A549 (cell line): ENCODE measurements at regions not wholly inside any gene's neighbourhood (a gene's known extent, or its start where the extent isn't known, plus 50 kb on each side); places are given as distances from the start of the nearest gene placed in this dataset.
A peak's percentile ranks its signal among the peaks of the same experiment; 100 is the strongest.

Source experiments
- ATAC-seq, 2 experiments: fragments of 200-7000 bp in 1 of 2; fragments of >200 bp in 1 of 2; cut with Nextera tagmentation in 1 of 2; cut with Tn5 transposase in 1 of 2; 3 replicates each; pipeline versions ENCODE4 v1.8.0 to v1.9.1; 2018 to 2020; ENCODE audit warnings: mild to moderate bottlenecking in 1 of 2, moderate library complexity in 1 of 2
- CTCF ChIA-PET: fragments of 300-600 bp; sonication (Branson Sonifier 250); formaldehyde crosslinking; extraction: SDS; loops from one replicate; lab custom pipeline; 2021; ENCODE audit warnings: antibody characterized with exemption, inconsistent platforms; lab: Yijun Ruan, JAX
- POLR2A ChIA-PET: fragments of 350-600 bp; formaldehyde crosslinking; extraction: SDS; loops from one replicate; lab custom pipeline; 2021; ENCODE audit warnings: antibody characterized with exemption, inconsistent platforms; lab: Yijun Ruan, JAX
- DNase-seq, 2 experiments: peaks; one replicate each; pipeline versions ENCODE4 v3.0.0 to v3.0.0-alpha.2; 2011 to 2016; ENCODE audit warnings: low read depth in 1 of 2, low spot score in 1 of 2
- FAIRE-seq: peaks from 2 replicates; lab custom pipeline; 2011; peaks lifted over from hg19 to GRCh38; lab: Jason Lieb, UNC
- H3K27ac ChIP-seq, 2 experiments: fragments of >200 bp; sonication (Bioruptor Twin); formaldehyde crosslinking; 3 replicates each; pipeline ENCODE4 v1.5.1; 2016 to 2017
- H3K4me1 ChIP-seq: fragments of >200 bp; sonication (Bioruptor Twin); formaldehyde crosslinking; 3 replicates; pipeline ENCODE4 v1.6.1; 2016
- H3K4me2 ChIP-seq: fragments of >200 bp; sonication (Bioruptor Twin); formaldehyde crosslinking; 3 replicates; pipeline ENCODE4 v1.6.1; 2016
- H3K4me3 ChIP-seq: fragments of >200 bp; sonication (Bioruptor Twin); formaldehyde crosslinking; 3 replicates; pipeline ENCODE4 v1.5.1; 2016
- H3K9me3 ChIP-seq: fragments of >200 bp; sonication (Bioruptor Twin); formaldehyde crosslinking; 3 replicates; pipeline ENCODE4 v1.6.1; 2016
- CBX8 ChIP-seq: fragments of 200-600 bp; sonication (generic); IDR thresholded peaks from 2 replicates; pipeline ENCODE4 v1.6.1; 2016
- CEBPB ChIP-seq, 2 experiments: fragments of >200 bp in 1 of 2; sonication (Bioruptor Twin) in 1 of 2; formaldehyde crosslinking in 1 of 2; IDR thresholded peaks; 2 replicates each; pipeline ENCODE4 v1.6.1; 2012 to 2016
- CHD2 ChIP-seq: fragments of 150-350 bp; IDR thresholded peaks from 2 replicates; pipeline ENCODE4 v1.6.1; 2014; ENCODE audit warnings: low read length; ENCODE audit not compliant: partially characterized antibody
- EHMT2 ChIP-seq: fragments of 200-600 bp; sonication (generic); IDR thresholded peaks from 2 replicates; pipeline ENCODE4 v1.6.1; 2016; ENCODE audit warnings: antibody characterized with exemption, low read depth, mild to moderate bottlenecking, moderate library complexity
- FOSB ChIP-seq: fragments of 250-450 bp; sonication (Bioruptor Pico); IDR thresholded peaks from 2 replicates; pipeline ENCODE4 v1.5.0; 2020; ENCODE audit warnings: mild to moderate bottlenecking, moderate library complexity
- FOSL2 ChIP-seq, 2 experiments: fragments of 450-650 bp in 1 of 2; fragments of >200 bp in 1 of 2; sonication (Bioruptor Twin) in 1 of 2; formaldehyde crosslinking; IDR thresholded peaks; 2 replicates each; pipeline versions ENCODE4 v1.5.0 to v1.6.1; 2016 to 2020; ENCODE audit warnings: mild to moderate bottlenecking in 1 of 2, moderate library complexity in 1 of 2
- HOXB5 ChIP-seq: fragments of 250-450 bp; sonication (Bioruptor Pico); IDR thresholded peaks from 2 replicates; pipeline ENCODE4 v1.5.0; 2020; ENCODE audit warnings: mild to moderate bottlenecking, moderate library complexity
- JUN ChIP-seq, 2 experiments: fragments of >200 bp; sonication (Bioruptor Twin); formaldehyde crosslinking; IDR thresholded peaks; 2 replicates in 1 of 2; 3 replicates in 1 of 2; pipeline ENCODE4 v1.6.1; 2016 to 2017
- KDM1A ChIP-seq: fragments of 200-600 bp; sonication (generic); IDR thresholded peaks from 2 replicates; pipeline ENCODE4 v1.6.1; 2016; ENCODE audit warnings: low read depth, mild to moderate bottlenecking
- KDM5A ChIP-seq: fragments of 200-600 bp; sonication (generic); IDR thresholded peaks from 2 replicates; pipeline ENCODE4 v1.6.1; 2016; ENCODE audit warnings: antibody characterized with exemption, mild to moderate bottlenecking
- MAFK ChIP-seq: fragments of 450-650 bp; IDR thresholded peaks from 2 replicates; pipeline ENCODE4 v1.6.1; 2014; ENCODE audit not compliant: partially characterized antibody
- MAZ ChIP-seq: fragments of 150-350 bp; IDR thresholded peaks from 2 replicates; pipeline ENCODE4 v1.6.1; 2014; ENCODE audit warnings: antibody characterized with exemption, low read depth, low read length, borderline replicate concordance
- NFE2L2 ChIP-seq: fragments of 150-350 bp; conservative IDR thresholded peaks from 2 replicates; pipeline ENCODE4 v1.6.1; 2014; ENCODE audit warnings: low read length
- POLR2A ChIP-seq: IDR thresholded peaks from 2 replicates; pipeline ENCODE4 v1.6.1; 2012; ENCODE audit warnings: mild to moderate bottlenecking, low read length
- RAD21 ChIP-seq, 2 experiments: fragments of >200 bp in 1 of 2; sonication (Bioruptor Twin) in 1 of 2; formaldehyde crosslinking in 1 of 2; IDR thresholded peaks in 1 of 2; conservative IDR thresholded peaks in 1 of 2; 2 replicates in 1 of 2; 3 replicates in 1 of 2; pipeline ENCODE4 v1.6.1; 2012 to 2018; ENCODE audit warnings: inconsistent platforms in 1 of 2
- RARB ChIP-seq: fragments of 250-450 bp; sonication (Bioruptor Pico); IDR thresholded peaks from 2 replicates; pipeline ENCODE4 v1.8.0; 2021; ENCODE audit warnings: mild to moderate bottlenecking, moderate library complexity
- RNF2 ChIP-seq: fragments of 200-600 bp; sonication (generic); IDR thresholded peaks from 2 replicates; pipeline ENCODE4 v1.6.1; 2016; ENCODE audit warnings: low read depth, mild to moderate bottlenecking, antibody characterized with exemption, moderate library complexity, borderline replicate concordance
- TP53 ChIP-seq: fragments of 250-450 bp; sonication (Bioruptor Pico); IDR thresholded peaks from 2 replicates; pipeline ENCODE4 v1.5.0; 2021; ENCODE audit warnings: mild to moderate bottlenecking, moderate library complexity
- ZC3H11A ChIP-seq: fragments of 450-650 bp; IDR thresholded peaks from 2 replicates; pipeline ENCODE4 v1.6.1; 2014; ENCODE audit warnings: antibody characterized with exemption, mild to moderate bottlenecking
- ZFP36 ChIP-seq: fragments of 450-650 bp; IDR thresholded peaks from 2 replicates; pipeline ENCODE4 v1.6.1; 2014; ENCODE audit warnings: borderline replicate concordance; ENCODE audit not compliant: partially characterized antibody
- ZSCAN20 ChIP-seq: fragments of 250-450 bp; sonication (Bioruptor Pico); IDR thresholded peaks from 2 replicates; pipeline ENCODE4 v1.8.0; 2022; ENCODE audit warnings: mild to moderate bottlenecking, moderate library complexity
- WGBS: methylation state at CpG from one replicate; pipeline ENCODE4 v1.1.6; 2017; ENCODE audit errors: missing lambda C conversion rate; 5-methylcytosine and 5-hydroxymethylcytosine counted together
- TF ChIP-seq, protein P1 (sequence below): IDR thresholded peaks from 2 replicates; pipeline ENCODE4 v1.6.1; 2012
- TF ChIP-seq, protein P2 (sequence below): IDR thresholded peaks from 2 replicates; pipeline ENCODE4 v1.6.1; 2012; ENCODE audit warnings: low read depth, borderline replicate concordance
- TF ChIP-seq, protein P3 (sequence below): fragments of >200 bp; sonication (Bioruptor Twin); formaldehyde crosslinking; IDR thresholded peaks from 2 replicates; pipeline ENCODE4 v1.6.1; 2016
- TF ChIP-seq, protein P4 (sequence below): fragments of 450-650 bp; IDR thresholded peaks from 2 replicates; pipeline ENCODE4 v1.6.1; 2014; ENCODE audit warnings: antibody characterized with exemption
- TF ChIP-seq, protein P5 (sequence below): fragments of >200 bp; sonication (Bioruptor Twin); formaldehyde crosslinking; IDR thresholded peaks from 3 replicates; pipeline ENCODE4 v1.5.1; 2016

DNA sequence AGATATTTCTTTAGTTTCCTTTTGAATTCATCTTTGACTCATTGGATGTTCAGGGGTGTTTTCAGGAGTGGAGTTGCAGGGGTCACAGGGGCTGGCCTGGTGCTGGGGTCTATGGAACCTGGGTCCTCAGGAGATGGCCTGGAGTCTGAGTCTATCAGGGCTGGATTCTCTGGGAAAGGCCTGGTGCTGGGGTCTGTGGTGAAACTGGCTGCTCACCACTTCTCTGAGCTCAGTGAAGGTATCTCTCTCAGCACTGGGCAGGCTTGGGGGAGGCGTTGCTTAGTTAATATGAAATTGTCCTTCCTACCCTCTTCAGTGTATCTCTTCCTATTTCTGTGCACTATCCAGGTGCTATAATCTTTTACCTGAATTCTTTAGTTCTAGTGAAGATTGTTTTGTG lies 83.1 kb upstream of the SLC24A3 start:
- TF ChIP-seq, protein P1, sequence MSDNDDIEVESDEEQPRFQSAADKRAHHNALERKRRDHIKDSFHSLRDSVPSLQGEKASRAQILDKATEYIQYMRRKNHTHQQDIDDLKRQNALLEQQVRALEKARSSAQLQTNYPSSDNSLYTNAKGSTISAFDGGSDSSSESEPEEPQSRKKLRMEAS, result no peak
- no peak for TF ChIP-seq FOSB (CRISPR knock-in tag)
- no peak for TF ChIP-seq FOSL2 (IDR thresholded peaks at IDR 0.05)
- TF ChIP-seq FOSL2 (CRISPR knock-in tag; IDR thresholded peaks at IDR 0.05), result no peak
- TF ChIP-seq, all 56 proteins: peak for 0

DNA sequence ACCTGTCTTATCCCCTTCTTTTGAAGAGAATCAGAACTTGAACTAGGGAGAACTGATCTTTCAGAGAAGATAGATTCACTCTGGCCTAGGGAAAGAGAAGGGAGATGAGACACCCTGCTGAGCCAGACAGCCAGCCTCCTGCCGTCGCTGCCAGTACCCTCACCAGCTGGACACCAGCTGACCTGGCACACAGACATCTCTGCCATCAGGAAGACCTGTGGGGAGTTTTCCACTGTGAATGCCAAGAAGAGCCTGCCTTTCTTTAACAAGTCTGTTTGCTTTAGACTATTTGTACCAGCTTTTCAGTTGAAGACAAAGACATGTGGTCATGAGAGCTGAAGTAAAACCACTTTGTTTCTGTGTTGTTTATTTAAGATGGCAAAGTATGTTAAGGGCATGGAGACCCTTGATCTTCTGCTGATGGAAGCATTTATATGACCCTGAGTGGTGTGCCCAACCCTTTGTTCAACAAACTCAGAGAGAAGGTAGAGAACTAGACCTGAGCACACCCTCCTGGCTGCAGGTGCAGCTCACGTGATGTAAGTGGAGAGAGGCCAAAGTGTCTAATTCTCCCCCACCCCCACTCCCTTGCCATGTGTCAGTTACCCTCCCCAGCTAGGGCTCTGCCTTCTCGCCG lies 82.3 kb upstream of the SLC24A3 start:
- Histone ChIP-seq H3K4me2 (no peak overlapping the region), H3K27ac (no peak overlapping the region), H3K4me3 (no peak overlapping the region)
- FAIRE-seq, result no peak
- ATAC-seq, result no peak
- no peak for DNase-seq
- WGBS, result 1% methylated on average over 5 of the region's 5 CpGs
- TF ChIP-seq CEBPB (IDR thresholded peaks at IDR 0.05) (no peak), MAFK (peak; percentile 22)
- TF ChIP-seq, all 56 proteins: peak for 1
- ChIA-PET CTCF (no interaction called here), POLR2A (no interaction called here)
- Histone ChIP-seq H3K9me3 (no peaks in the 10 kb centered on the region), H3K4me1 (no peaks in the 10 kb centered on the region)

More for the DNA sequence above, 83.1 kb upstream of the SLC24A3 start:
- POLR2A ChIA-PET, result no interaction called here
- WGBS, result 4% methylated on average over 1 of the region's 1 CpG
- ATAC-seq (no peak; a peak in 1 of 6 replicates), DNase-seq (no peak), FAIRE-seq (no peak)
- H3K27ac ChIP-seq, result no peak overlapping the region
- H3K9me3 ChIP-seq, result no peaks in the 10 kb centered on the region
- H3K4me1 ChIP-seq, result no peaks in the 10 kb centered on the region
- CTCF ChIA-PET, result interaction anchor here (1.2 kb wide), 1 partner anchor 76 kb away, joined by 3 read pairs; no protein-coding TSS in a partner anchor
- H3K4me2 ChIP-seq, result no peak overlapping the region
- no peak overlapping the region for H3K4me3 ChIP-seq

DNA sequence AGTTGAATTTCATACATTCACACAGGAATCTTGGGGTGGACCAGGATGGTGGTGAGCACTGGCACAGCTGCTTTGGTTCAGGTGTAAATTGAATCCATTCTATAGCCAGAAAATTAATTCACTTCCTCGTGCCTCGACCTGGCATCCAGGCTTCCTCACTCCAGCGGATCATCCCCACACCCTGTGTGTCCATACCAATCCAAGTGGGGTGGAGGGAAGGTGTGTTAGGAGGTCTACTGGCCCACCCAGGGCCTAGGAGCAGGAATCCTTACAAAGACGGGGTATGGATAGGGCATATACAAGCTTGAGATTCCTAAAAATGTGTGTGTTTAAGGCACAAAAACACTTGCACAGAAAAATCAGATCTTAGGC lies 81.8 kb upstream of the SLC24A3 start:
- FAIRE-seq (no peak), DNase-seq (no peak), ATAC-seq (no peak)
- H3K4me1 ChIP-seq, result no peaks in the 10 kb centered on the region
- POLR2A ChIA-PET, result no interaction called here
- no peak overlapping the region for H3K4me3 ChIP-seq
- no peak overlapping the region for H3K4me2 ChIP-seq
- peaks cover 2% of the 10 kb centered on the region; the same call in 1 of the 3 replicates for H3K9me3 ChIP-seq
- WGBS, result 2% methylated on average over 4 of the region's 4 CpGs
- no peak for TF ChIP-seq RARB (CRISPR knock-in tag)
- no peak for TF ChIP-seq CBX8
- no peak for TF ChIP-seq KDM1A
- TF ChIP-seq, protein P2, sequence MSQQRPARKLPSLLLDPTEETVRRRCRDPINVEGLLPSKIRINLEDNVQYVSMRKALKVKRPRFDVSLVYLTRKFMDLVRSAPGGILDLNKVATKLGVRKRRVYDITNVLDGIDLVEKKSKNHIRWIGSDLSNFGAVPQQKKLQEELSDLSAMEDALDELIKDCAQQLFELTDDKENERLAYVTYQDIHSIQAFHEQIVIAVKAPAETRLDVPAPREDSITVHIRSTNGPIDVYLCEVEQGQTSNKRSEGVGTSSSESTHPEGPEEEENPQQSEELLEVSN, result no peak
- TF ChIP-seq ZC3H11A, result no peak
- no peak for TF ChIP-seq RNF2
- TF ChIP-seq EHMT2, result no peak
- no peak for TF ChIP-seq FOSL2 (IDR thresholded peaks at IDR 0.05)
- no peak for TF ChIP-seq FOSL2 (CRISPR knock-in tag; IDR thresholded peaks at IDR 0.05)
- TF ChIP-seq CHD2, result no peak
- no peak for TF ChIP-seq HOXB5 (CRISPR knock-in tag)
- no peak for TF ChIP-seq NFE2L2
- TF ChIP-seq MAZ, result no peak
- no peak for TF ChIP-seq ZFP36
- TF ChIP-seq, protein P3, sequence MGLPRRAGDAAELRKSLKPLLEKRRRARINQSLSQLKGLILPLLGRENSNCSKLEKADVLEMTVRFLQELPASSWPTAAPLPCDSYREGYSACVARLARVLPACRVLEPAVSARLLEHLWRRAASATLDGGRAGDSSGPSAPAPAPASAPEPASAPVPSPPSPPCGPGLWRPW, result no peak
- H3K27ac ChIP-seq, result no peak overlapping the region
- CTCF ChIA-PET, result no interaction called here

DNA sequence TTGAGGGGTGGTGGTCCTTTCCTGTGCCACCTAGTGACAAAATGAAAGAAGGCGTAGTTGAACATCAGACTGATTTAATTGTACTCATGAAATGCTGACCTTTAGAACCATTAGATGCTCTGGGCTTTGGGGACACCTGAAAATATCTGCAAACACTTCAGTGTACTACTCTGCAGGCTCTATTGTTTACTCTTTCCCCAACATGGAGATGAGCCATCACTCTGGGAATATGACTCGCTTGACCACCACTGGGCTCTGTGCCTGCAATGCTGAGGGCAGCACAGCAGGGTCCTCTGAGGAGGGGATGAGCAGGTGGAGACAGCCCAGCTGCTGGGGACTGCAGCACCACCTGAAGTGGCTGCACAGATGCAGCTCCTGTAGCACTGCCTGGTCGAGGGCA lies 74.8 kb upstream of the SLC24A3 start:
- 0% methylated on average over 3 of the region's 3 CpGs for WGBS
- POLR2A ChIA-PET, result no interaction called here

More for the DNA sequence above, 74.8 kb upstream of the SLC24A3 start:
- no peak for TF ChIP-seq KDM5A
- TF ChIP-seq POLR2A, result no peak
- TF ChIP-seq, protein P4, sequence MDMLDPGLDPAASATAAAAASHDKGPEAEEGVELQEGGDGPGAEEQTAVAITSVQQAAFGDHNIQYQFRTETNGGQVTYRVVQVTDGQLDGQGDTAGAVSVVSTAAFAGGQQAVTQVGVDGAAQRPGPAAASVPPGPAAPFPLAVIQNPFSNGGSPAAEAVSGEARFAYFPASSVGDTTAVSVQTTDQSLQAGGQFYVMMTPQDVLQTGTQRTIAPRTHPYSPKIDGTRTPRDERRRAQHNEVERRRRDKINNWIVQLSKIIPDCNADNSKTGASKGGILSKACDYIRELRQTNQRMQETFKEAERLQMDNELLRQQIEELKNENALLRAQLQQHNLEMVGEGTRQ, result no peak
- no peak for TF ChIP-seq RAD21 (conservative IDR thresholded peaks at IDR 0.05 in 1 of 2, IDR thresholded peaks at IDR 0.05 in 1 of 2)
- TF ChIP-seq TP53, result no peak
- TF ChIP-seq, protein P5, sequence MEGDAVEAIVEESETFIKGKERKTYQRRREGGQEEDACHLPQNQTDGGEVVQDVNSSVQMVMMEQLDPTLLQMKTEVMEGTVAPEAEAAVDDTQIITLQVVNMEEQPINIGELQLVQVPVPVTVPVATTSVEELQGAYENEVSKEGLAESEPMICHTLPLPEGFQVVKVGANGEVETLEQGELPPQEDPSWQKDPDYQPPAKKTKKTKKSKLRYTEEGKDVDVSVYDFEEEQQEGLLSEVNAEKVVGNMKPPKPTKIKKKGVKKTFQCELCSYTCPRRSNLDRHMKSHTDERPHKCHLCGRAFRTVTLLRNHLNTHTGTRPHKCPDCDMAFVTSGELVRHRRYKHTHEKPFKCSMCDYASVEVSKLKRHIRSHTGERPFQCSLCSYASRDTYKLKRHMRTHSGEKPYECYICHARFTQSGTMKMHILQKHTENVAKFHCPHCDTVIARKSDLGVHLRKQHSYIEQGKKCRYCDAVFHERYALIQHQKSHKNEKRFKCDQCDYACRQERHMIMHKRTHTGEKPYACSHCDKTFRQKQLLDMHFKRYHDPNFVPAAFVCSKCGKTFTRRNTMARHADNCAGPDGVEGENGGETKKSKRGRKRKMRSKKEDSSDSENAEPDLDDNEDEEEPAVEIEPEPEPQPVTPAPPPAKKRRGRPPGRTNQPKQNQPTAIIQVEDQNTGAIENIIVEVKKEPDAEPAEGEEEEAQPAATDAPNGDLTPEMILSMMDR, result no peak
- TF ChIP-seq ZSCAN20 (CRISPR knock-in tag), result no peak
- TF ChIP-seq JUN (IDR thresholded peaks at IDR 0.05), result no peak
- TF ChIP-seq, all 56 proteins: peak for 0
- H3K4me3 ChIP-seq, result no peak overlapping the region
- H3K9me3 ChIP-seq, result peaks cover 6% of the 10 kb centered on the region; the same call in 2 of the 3 replicates
- H3K27ac ChIP-seq, result no peak overlapping the region
- CTCF ChIA-PET, result interaction anchor here (1.9 kb wide), 1 partner anchor 11 kb away, joined by 5 read pairs; no protein-coding TSS in a partner anchor
- no peaks in the 10 kb centered on the region for H3K4me1 ChIP-seq
- H3K4me2 ChIP-seq, result no peak overlapping the region
- DNase-seq (no peak), FAIRE-seq (no peak), ATAC-seq (no peak)
